Liver (tissue), 8 donors: ENCODE measurements at regions not wholly inside any gene's neighbourhood (a gene's known extent, or its start where the extent isn't known, plus 50 kb on each side); places are given as distances from the start of the nearest gene placed in this dataset.
A peak's percentile ranks its signal among the peaks of the same experiment; 100 is the strongest.

Experiments used
- DNase-seq: peaks from one replicate; pipeline ENCODE4 v3.0.0-alpha.2; 2017; ENCODE audit warnings: low spot score
- H3K27ac ChIP-seq, 2 donors: one replicate each; pipeline ENCODE4 v1.7.0; 2013; ENCODE audit warnings: inconsistent platforms in 2 of 2, low read length in 2 of 2, control low read depth in 1 of 2, low read depth in 1 of 2, mild to moderate bottlenecking in 1 of 2
- H3K27me3 ChIP-seq, 4 donors: one replicate each; pipeline versions ENCODE4 v1.6.1 to v1.7.0; 2013; ENCODE audit warnings: low read length in 3 of 4, inconsistent platforms in 1 of 4, mild to moderate bottlenecking in 1 of 4, moderate library complexity in 1 of 4; ENCODE audit not compliant: control insufficient read depth in 4 of 4, insufficient read depth in 4 of 4
- H3K36me3 ChIP-seq, 4 donors: one replicate each; pipeline versions ENCODE4 v1.6.1 to v1.7.0; 2013; ENCODE audit warnings: low read length in 3 of 4, mild to moderate bottlenecking in 3 of 4, low read depth in 1 of 4, moderate library complexity in 1 of 4; ENCODE audit not compliant: control insufficient read depth in 4 of 4, insufficient read depth in 3 of 4
- H3K4me1 ChIP-seq, 4 donors: one replicate each; pipeline versions ENCODE4 v1.6.1 to v1.7.0; 2013; ENCODE audit warnings: low read length in 3 of 4, mild to moderate bottlenecking in 3 of 4, moderate library complexity in 1 of 4; ENCODE audit not compliant: control insufficient read depth in 4 of 4, insufficient read depth in 4 of 4
- H3K4me3 ChIP-seq, 3 donors: one replicate each; pipeline versions ENCODE4 v1.6.1 to v1.7.0; 2013; ENCODE audit warnings: low read length in 3 of 3, control low read depth in 1 of 3, low read depth in 1 of 3, mild to moderate bottlenecking in 1 of 3
- H3K9ac ChIP-seq, 2 donors: one replicate each; pipeline ENCODE4 v1.7.0; 2013; ENCODE audit warnings: low read length in 2 of 2, mild to moderate bottlenecking in 2 of 2, moderate library complexity in 2 of 2, control low read depth in 1 of 2, low read depth in 1 of 2
- H3K9me3 ChIP-seq, 4 donors: one replicate each; pipeline versions ENCODE4 v1.6.1 to v1.7.0; 2013; ENCODE audit warnings: low read length in 3 of 4; ENCODE audit not compliant: control insufficient read depth in 4 of 4
- EGR1 ChIP-seq, 2 donors: IDR thresholded peaks; 2 replicates each; pipeline ENCODE4 v1.6.1; 2016 to 2018; ENCODE audit warnings: antibody characterized with exemption in 2 of 2, low read depth in 2 of 2
- FOXA1 ChIP-seq: IDR thresholded peaks from 2 replicates; pipeline ENCODE4 v1.6.1; 2016; ENCODE audit warnings: antibody characterized with exemption
- FOXA2 ChIP-seq: IDR thresholded peaks from 2 replicates; pipeline ENCODE4 v1.6.1; 2016; ENCODE audit warnings: antibody characterized with exemption
- GABPA ChIP-seq, 2 donors: IDR thresholded peaks in 1 of 2; conservative IDR thresholded peaks in 1 of 2; 2 replicates each; pipeline ENCODE4 v1.6.1; 2016; ENCODE audit warnings: antibody characterized with exemption in 2 of 2, mild to moderate bottlenecking in 1 of 2, moderate library complexity in 1 of 2
- NR2F2 ChIP-seq: IDR thresholded peaks from 2 replicates; pipeline ENCODE4 v1.6.1; 2016; ENCODE audit warnings: antibody characterized with exemption
- RAD21 ChIP-seq, 2 donors: IDR thresholded peaks; 2 replicates each; pipeline ENCODE4 v1.6.1; 2016; ENCODE audit warnings: antibody characterized with exemption in 2 of 2, mild to moderate bottlenecking in 2 of 2
- WGBS: extraction: QIAGEN DNeasy Blood & Tissue Kit; methylation state at CpG from one replicate; pipeline ENCODE4 v1.1.7; 2013; 5-methylcytosine and 5-hydroxymethylcytosine counted together
- TF ChIP-seq, protein P1 (sequence below): IDR thresholded peaks from 2 replicates; pipeline ENCODE4 v1.6.1; 2016; ENCODE audit warnings: antibody characterized with exemption, mild to moderate bottlenecking
- TF ChIP-seq, protein P2 (sequence below): IDR thresholded peaks from 2 replicates; pipeline ENCODE4 v1.6.1; 2016; ENCODE audit warnings: antibody characterized with exemption
- TF ChIP-seq, protein P3 (sequence below): IDR thresholded peaks from 2 replicates; pipeline ENCODE4 v1.6.1; 2016; ENCODE audit warnings: antibody characterized with exemption
- TF ChIP-seq, protein P4 (sequence below): IDR thresholded peaks from 2 replicates; pipeline ENCODE4 v1.6.1; 2016; ENCODE audit warnings: antibody characterized with exemption
- TF ChIP-seq, protein P5 (sequence below): fragments of 150-350 bp; IDR thresholded peaks from 2 replicates; pipeline ENCODE4 v1.5.1; 2017; ENCODE audit warnings: improper control_type of control experiment, low read depth, low read length; ENCODE audit not compliant: missing input control
- donor health status: healthy.
- donor health status: healthy.
- donor health status: healthy.
- donor health status: healthy.
- donor health status: healthy.

DNA sequence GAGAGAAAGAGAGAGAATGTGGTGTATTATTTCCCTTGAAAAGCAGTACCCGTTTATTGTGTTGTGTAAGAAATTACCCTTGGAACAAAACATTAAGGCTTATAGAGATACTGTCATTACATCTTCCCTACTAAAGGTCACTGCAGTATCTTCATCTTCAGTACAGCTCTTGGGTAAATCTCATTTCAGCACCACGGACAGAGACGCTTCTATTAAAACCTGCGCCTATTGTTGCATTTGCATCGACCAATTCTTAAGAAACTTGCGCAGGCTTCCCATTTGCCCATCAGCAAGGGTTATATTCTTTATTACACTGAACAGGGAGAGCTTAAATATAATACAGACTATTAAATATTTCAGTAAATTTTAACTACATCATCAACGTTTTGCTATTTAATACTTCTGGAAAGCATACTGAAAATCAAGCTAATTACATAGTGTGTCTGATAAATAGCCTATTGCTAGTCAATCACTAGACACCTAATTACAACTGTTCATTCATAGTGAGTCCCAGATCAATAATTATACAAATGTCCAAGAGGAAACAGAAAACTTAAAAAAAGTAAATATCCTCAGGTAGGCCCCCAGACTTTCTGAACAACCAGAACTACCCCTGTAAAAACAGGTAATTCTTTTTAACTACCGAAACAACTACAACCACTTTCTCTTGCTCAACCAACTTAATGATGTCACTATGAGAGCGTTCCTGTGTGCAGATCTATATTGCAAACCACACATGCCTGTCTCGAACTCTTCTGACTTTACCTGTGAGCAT is 350.6 kb downstream of the LIG4 start:
- 24% methylated on average over 10 of the region's 10 CpGs for WGBS
- no peaks in the 10 kb centered on the region for H3K36me3 ChIP-seq
- H3K4me1 ChIP-seq, result peaks cover 7 to 26% (median 17%) of the 10 kb centered on the region in 4 donors
- TF ChIP-seq, protein P1, sequence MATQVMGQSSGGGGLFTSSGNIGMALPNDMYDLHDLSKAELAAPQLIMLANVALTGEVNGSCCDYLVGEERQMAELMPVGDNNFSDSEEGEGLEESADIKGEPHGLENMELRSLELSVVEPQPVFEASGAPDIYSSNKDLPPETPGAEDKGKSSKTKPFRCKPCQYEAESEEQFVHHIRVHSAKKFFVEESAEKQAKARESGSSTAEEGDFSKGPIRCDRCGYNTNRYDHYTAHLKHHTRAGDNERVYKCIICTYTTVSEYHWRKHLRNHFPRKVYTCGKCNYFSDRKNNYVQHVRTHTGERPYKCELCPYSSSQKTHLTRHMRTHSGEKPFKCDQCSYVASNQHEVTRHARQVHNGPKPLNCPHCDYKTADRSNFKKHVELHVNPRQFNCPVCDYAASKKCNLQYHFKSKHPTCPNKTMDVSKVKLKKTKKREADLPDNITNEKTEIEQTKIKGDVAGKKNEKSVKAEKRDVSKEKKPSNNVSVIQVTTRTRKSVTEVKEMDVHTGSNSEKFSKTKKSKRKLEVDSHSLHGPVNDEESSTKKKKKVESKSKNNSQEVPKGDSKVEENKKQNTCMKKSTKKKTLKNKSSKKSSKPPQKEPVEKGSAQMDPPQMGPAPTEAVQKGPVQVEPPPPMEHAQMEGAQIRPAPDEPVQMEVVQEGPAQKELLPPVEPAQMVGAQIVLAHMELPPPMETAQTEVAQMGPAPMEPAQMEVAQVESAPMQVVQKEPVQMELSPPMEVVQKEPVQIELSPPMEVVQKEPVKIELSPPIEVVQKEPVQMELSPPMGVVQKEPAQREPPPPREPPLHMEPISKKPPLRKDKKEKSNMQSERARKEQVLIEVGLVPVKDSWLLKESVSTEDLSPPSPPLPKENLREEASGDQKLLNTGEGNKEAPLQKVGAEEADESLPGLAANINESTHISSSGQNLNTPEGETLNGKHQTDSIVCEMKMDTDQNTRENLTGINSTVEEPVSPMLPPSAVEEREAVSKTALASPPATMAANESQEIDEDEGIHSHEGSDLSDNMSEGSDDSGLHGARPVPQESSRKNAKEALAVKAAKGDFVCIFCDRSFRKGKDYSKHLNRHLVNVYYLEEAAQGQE, result peak; percentile 98
- no peak for TF ChIP-seq EGR1 (IDR thresholded peaks at IDR 0.05; ENCODE audit: low read depth in 2 of 2)
- no peak overlapping the region for H3K9ac ChIP-seq
- H3K27ac ChIP-seq, result no peak overlapping the region
- H3K9me3 ChIP-seq, result no peaks in the 10 kb centered on the region
- H3K27me3 ChIP-seq, result peaks cover 0 to 25% (median 7%) of the 10 kb centered on the region in 4 donors
- H3K4me3 ChIP-seq, result no peak overlapping the region
- no peak for DNase-seq

DNA sequence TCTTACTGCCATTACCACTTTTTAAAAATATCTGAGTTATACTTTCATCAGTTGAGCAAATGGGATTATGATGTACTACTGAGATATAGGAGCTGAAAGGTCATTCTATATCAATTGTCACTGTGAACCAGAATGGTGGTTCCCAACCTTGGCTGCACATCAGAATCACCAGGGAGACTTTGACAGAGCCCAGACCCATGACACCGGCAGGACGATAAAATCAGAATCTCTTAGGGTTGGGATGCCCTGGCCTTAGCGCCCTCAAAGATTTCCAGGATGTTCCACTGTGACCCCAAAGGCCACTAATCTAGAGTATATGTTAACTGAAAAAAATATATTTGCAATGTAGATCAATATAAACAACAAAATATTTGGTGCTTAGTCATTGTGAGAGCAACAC is 355.1 kb downstream of the LIG4 start:
- DNase-seq, result no peak
- H3K9me3 ChIP-seq, result no peaks in the 10 kb centered on the region
- TF ChIP-seq FOXA2, result no peak
- TF ChIP-seq GABPA (IDR thresholded peaks at IDR 0.05 in 1 of 2, conservative IDR thresholded peaks at IDR 0.05 in 1 of 2), result no peak
- no peak for TF ChIP-seq FOXA1
- TF ChIP-seq, protein P2, sequence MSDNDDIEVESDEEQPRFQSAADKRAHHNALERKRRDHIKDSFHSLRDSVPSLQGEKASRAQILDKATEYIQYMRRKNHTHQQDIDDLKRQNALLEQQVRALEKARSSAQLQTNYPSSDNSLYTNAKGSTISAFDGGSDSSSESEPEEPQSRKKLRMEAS, result no peak
- TF ChIP-seq, protein P3, sequence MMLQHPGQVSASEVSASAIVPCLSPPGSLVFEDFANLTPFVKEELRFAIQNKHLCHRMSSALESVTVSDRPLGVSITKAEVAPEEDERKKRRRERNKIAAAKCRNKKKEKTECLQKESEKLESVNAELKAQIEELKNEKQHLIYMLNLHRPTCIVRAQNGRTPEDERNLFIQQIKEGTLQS, result no peak
- 87% methylated on average over 3 of the region's 3 CpGs for WGBS
- peaks cover 0 to 3% (median 3%) of the 10 kb centered on the region in 4 donors for H3K27me3 ChIP-seq
- H3K9ac ChIP-seq, result no peak overlapping the region
- no peaks in the 10 kb centered on the region for H3K36me3 ChIP-seq
- H3K4me1 ChIP-seq, result no peaks in the 10 kb centered on the region
- no peak overlapping the region for H3K4me3 ChIP-seq
- no peak overlapping the region for H3K27ac ChIP-seq

DNA sequence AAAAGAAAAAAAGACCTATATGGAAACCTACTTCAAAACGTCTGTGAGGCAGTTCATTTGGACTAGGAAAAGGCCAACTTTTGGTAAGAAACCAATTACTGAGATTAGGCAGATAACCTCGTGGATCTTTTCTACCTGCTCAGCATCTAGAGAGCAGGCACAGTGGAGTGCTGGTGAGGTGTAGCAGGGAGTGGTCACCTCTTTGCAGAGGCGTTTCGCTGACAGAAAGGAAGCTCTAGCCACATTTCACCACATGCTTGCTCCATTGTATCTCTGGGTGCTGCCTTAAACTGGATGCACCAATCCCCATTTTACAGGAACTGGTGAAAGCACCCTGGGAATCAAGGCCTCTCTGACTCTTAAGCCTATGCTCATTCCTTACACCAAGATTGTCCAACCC is 360.5 kb downstream of the LIG4 start:
- H3K9me3 ChIP-seq, result no peaks in the 10 kb centered on the region
- H3K36me3 ChIP-seq, result no peaks in the 10 kb centered on the region
- DNase-seq, result no peak
- TF ChIP-seq, protein P4, sequence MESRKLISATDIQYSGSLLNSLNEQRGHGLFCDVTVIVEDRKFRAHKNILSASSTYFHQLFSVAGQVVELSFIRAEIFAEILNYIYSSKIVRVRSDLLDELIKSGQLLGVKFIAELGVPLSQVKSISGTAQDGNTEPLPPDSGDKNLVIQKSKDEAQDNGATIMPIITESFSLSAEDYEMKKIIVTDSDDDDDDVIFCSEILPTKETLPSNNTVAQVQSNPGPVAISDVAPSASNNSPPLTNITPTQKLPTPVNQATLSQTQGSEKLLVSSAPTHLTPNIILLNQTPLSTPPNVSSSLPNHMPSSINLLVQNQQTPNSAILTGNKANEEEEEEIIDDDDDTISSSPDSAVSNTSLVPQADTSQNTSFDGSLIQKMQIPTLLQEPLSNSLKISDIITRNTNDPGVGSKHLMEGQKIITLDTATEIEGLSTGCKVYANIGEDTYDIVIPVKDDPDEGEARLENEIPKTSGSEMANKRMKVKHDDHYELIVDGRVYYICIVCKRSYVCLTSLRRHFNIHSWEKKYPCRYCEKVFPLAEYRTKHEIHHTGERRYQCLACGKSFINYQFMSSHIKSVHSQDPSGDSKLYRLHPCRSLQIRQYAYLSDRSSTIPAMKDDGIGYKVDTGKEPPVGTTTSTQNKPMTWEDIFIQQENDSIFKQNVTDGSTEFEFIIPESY, result no peak
- TF ChIP-seq, protein P5, sequence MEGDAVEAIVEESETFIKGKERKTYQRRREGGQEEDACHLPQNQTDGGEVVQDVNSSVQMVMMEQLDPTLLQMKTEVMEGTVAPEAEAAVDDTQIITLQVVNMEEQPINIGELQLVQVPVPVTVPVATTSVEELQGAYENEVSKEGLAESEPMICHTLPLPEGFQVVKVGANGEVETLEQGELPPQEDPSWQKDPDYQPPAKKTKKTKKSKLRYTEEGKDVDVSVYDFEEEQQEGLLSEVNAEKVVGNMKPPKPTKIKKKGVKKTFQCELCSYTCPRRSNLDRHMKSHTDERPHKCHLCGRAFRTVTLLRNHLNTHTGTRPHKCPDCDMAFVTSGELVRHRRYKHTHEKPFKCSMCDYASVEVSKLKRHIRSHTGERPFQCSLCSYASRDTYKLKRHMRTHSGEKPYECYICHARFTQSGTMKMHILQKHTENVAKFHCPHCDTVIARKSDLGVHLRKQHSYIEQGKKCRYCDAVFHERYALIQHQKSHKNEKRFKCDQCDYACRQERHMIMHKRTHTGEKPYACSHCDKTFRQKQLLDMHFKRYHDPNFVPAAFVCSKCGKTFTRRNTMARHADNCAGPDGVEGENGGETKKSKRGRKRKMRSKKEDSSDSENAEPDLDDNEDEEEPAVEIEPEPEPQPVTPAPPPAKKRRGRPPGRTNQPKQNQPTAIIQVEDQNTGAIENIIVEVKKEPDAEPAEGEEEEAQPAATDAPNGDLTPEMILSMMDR, result no peak
- TF ChIP-seq, protein P2, result no peak
- TF ChIP-seq FOXA1, result no peak
- no peak for TF ChIP-seq FOXA2
- TF ChIP-seq NR2F2, result no peak
- no peak for TF ChIP-seq RAD21 (IDR thresholded peaks at IDR 0.05)
- TF ChIP-seq GABPA (IDR thresholded peaks at IDR 0.05 in 1 of 2, conservative IDR thresholded peaks at IDR 0.05 in 1 of 2), result no peak
- TF ChIP-seq, protein P1, result no peak
- H3K4me3 ChIP-seq, result no peak overlapping the region
- no peak overlapping the region for H3K9ac ChIP-seq
- H3K4me1 ChIP-seq, result no peaks in the 10 kb centered on the region
- WGBS, result 61% methylated on average over 4 of the region's 4 CpGs
- H3K27me3 ChIP-seq, result no peaks in the 10 kb centered on the region
- H3K27ac ChIP-seq, result no peak overlapping the region
